Neural crest cell (in vitro differentiated cells): ENCODE measurements at regions not wholly inside any gene's neighbourhood (a gene's known extent, or its start where the extent isn't known, plus 50 kb on each side); places are given as distances from the start of the nearest gene placed in this dataset.
"Not testable (repeated sequence)": the region's sequence is repeated elsewhere in the genome, so short reads cannot be mapped to it uniquely, and the experiment has no call there.

Experiments
- DNase-seq: peaks from one replicate; pipeline ENCODE4 v3.0.0; 2021; ENCODE audit warnings: low read depth, mixed read lengths, low spot score
- H3K27ac Mint-ChIP-seq: one replicate; pipeline ENCODE4 v1.8.0; 2021; ENCODE audit warnings: mild to moderate bottlenecking, mixed read lengths; ENCODE audit not compliant: unreplicated experiment
- H3K27me3 Mint-ChIP-seq: 2 replicates; pipeline ENCODE4 v1.8.0; 2021; ENCODE audit warnings: low read depth, mild to moderate bottlenecking, mixed read lengths
- H3K36me3 Mint-ChIP-seq: 2 replicates; pipeline ENCODE4 v1.8.0; 2021; ENCODE audit warnings: low read depth, mild to moderate bottlenecking, mixed read lengths
- H3K4me1 Mint-ChIP-seq: 2 replicates; pipeline ENCODE4 v1.8.0; 2021; ENCODE audit warnings: mixed read lengths
- H3K4me3 Mint-ChIP-seq: one replicate; pipeline ENCODE4 v1.8.0; 2021; ENCODE audit warnings: mild to moderate bottlenecking, mixed read lengths
- H3K9me3 Mint-ChIP-seq: 2 replicates; pipeline ENCODE4 v1.8.0; 2021; ENCODE audit warnings: mixed read lengths
- TF ChIP-seq, protein P1 (sequence below): fragments of 200-600 bp; sonication (generic); conservative IDR thresholded peaks from 2 replicates; pipeline ENCODE4 v1.5.0; 2021; ENCODE audit warnings: antibody characterized with exemption, mild to moderate bottlenecking

GRCh38 chrX:132302687-132303086, 83.4 kb upstream of the RAP2C start:
- H3K27me3 Mint-ChIP-seq, H3K36me3 Mint-ChIP-seq, H3K27ac Mint-ChIP-seq, H3K4me1 Mint-ChIP-seq, DNase-seq, H3K4me3 Mint-ChIP-seq: not testable (repeated sequence)
- peaks cover 16% of the 10 kb centered on the region for H3K9me3 Mint-ChIP-seq

DNA sequence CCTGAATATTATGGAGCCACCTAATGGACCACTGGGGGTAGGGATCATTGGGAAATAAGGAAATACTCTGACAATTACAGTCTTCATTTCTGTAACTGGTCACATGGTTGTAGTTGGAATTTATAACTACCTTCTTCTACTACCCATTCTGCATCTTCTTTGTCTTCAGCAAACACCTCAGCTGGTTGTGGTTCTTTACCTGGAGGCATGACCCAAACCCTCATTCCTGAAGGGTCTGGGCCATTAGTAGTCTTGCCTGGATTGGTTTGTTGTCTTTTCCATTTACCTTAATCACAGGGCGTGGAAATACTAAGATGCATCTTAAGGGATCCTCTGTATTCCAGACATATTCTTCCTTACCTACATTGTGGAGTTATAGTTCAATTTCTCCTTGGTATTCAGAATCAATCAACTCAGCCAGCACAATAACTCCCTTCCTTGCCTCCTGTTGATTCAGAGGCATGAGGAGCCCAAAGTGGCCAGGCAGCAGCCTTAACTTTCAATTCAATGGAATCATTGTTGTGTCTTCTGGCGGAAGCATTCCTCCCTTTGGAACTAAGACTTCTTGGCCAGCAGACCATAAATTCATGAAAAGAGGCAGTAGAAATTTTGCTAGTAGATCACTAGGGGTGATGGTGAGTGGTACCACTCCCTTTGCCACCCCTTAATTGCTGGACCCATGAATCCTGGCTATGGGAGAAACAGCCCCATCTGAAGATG, 75.7 kb upstream of the RAP2C start:
- Mint-ChIP-seq H3K4me3 (no peak overlapping the region), H3K27ac (no peak overlapping the region), H3K4me1 (no peaks in the 10 kb centered on the region), H3K9me3 (peaks cover 10% of the 10 kb centered on the region), H3K36me3 (peaks cover 7% of the 10 kb centered on the region), H3K27me3 (no peaks in the 10 kb centered on the region)
- DNase-seq, result no peak
- TF ChIP-seq, protein P1, sequence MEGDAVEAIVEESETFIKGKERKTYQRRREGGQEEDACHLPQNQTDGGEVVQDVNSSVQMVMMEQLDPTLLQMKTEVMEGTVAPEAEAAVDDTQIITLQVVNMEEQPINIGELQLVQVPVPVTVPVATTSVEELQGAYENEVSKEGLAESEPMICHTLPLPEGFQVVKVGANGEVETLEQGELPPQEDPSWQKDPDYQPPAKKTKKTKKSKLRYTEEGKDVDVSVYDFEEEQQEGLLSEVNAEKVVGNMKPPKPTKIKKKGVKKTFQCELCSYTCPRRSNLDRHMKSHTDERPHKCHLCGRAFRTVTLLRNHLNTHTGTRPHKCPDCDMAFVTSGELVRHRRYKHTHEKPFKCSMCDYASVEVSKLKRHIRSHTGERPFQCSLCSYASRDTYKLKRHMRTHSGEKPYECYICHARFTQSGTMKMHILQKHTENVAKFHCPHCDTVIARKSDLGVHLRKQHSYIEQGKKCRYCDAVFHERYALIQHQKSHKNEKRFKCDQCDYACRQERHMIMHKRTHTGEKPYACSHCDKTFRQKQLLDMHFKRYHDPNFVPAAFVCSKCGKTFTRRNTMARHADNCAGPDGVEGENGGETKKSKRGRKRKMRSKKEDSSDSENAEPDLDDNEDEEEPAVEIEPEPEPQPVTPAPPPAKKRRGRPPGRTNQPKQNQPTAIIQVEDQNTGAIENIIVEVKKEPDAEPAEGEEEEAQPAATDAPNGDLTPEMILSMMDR, result no peak

- Mint-ChIP-seq H3K27me3 (no peaks in the 10 kb centered on the region), H3K4me1 (no peaks in the 10 kb centered on the region), H3K27ac (no peak overlapping the region), H3K36me3 (peaks cover 4% of the 10 kb centered on the region), H3K9me3 (peaks cover 7% of the 10 kb centered on the region), H3K4me3 (no peak overlapping the region)
- no peak for DNase-seq
- TF ChIP-seq, protein P1, result no peak
These were observed 74.9 kb upstream of the RAP2C start for GRCh38 chrX:132294192-132294591.

DNA sequence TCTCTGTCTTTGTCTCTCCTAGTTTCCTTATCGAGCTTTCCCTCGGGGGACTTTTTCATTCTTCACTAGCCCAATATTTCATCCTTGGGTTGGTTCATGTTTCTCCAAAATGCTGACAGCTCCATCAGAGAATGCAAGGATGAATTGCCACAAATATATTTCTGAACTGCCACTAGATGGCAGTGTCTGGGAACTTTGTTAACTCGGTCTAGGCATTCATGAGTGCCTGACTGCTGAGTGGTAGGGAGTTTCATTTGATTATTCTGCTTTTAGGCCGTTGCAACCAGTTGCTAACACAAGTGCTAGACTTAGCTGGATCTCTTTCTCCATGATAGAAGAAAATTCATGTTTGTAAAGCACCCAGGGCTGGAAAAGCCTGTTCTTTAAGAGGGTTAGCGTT, 73.5 kb upstream of the RAP2C start:
- no peaks in the 10 kb centered on the region for H3K4me1 Mint-ChIP-seq
- H3K27me3 Mint-ChIP-seq, result no peaks in the 10 kb centered on the region
- peak; percentile 28 for DNase-seq
- TF ChIP-seq, protein P1, result peak; percentile 87
- H3K9me3 Mint-ChIP-seq, result peaks cover 5% of the 10 kb centered on the region
- no peak overlapping the region for H3K27ac Mint-ChIP-seq
- H3K4me3 Mint-ChIP-seq, result no peak overlapping the region
- peaks cover 7% of the 10 kb centered on the region for H3K36me3 Mint-ChIP-seq

DNA sequence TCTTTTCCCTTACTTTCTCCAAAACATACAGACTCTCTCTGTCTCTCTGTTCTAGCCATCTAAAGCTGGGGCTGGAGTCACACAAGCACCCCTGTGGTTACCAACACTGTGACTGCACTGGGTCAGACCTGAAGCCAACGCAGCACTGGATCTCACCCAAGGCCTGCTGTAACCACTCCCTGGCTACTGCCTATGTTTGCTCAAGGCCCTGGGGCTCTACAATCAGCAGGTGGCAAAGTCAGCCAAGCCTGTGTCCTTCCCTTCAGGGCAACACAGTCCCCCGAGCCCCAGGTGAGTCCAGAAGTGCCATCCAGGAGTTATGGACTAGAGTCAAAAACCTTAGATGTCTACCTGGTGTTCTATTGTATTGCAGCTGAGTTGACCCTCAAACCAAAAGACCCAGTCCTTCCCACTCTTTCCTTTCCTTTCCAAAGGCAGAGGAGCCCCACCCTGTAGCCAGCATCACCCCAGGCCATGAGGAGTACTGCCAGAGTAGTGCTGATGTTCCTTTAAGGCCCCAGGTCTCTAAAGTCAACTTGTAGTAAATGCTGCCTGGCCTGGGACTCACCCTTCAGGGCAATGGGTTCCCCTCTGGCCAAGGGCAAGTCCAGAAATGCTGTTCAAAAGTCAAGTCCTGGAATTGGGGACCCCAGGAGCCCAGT, 58.8 kb upstream of the RAP2C start:
- DNase-seq, result no peak
- TF ChIP-seq, protein P1, result no peak
- H3K4me3 Mint-ChIP-seq, result no peak overlapping the region
- H3K9me3 Mint-ChIP-seq, result peaks cover 10% of the 10 kb centered on the region
- no peaks in the 10 kb centered on the region for H3K4me1 Mint-ChIP-seq
- peaks cover 13% of the 10 kb centered on the region for H3K36me3 Mint-ChIP-seq
- no peaks in the 10 kb centered on the region for H3K27me3 Mint-ChIP-seq
- no peak overlapping the region for H3K27ac Mint-ChIP-seq

- H3K27me3 Mint-ChIP-seq, result no peaks in the 10 kb centered on the region
- no peak for DNase-seq
- no peak overlapping the region for H3K4me3 Mint-ChIP-seq
- no peaks in the 10 kb centered on the region for H3K4me1 Mint-ChIP-seq
- H3K27ac Mint-ChIP-seq, result no peak overlapping the region
- peaks cover 10% of the 10 kb centered on the region for H3K9me3 Mint-ChIP-seq
- TF ChIP-seq, protein P1, result no peak
- H3K36me3 Mint-ChIP-seq, result peaks cover 13% of the 10 kb centered on the region
These were observed 53.6 kb upstream of the RAP2C start for GRCh38 chrX:132272826-132273225.
